A549 (cell line): ENCODE measurements at regions not wholly inside any gene's neighbourhood (a gene's known extent, or its start where the extent isn't known, plus 50 kb on each side); places are given as distances from the start of the nearest gene placed in this dataset.

Experiments used
- ATAC-seq, 2 experiments: fragments of 200-7000 bp in 1 of 2; fragments of >200 bp in 1 of 2; cut with Nextera tagmentation in 1 of 2; cut with Tn5 transposase in 1 of 2; 3 replicates each; pipeline versions ENCODE4 v1.8.0 to v1.9.1; 2018 to 2020; ENCODE audit warnings: mild to moderate bottlenecking in 1 of 2, moderate library complexity in 1 of 2
- CTCF ChIA-PET: fragments of 300-600 bp; sonication (Branson Sonifier 250); formaldehyde crosslinking; extraction: SDS; loops from one replicate; lab custom pipeline; 2021; ENCODE audit warnings: antibody characterized with exemption, inconsistent platforms; lab: Yijun Ruan, JAX
- POLR2A ChIA-PET: fragments of 350-600 bp; formaldehyde crosslinking; extraction: SDS; loops from one replicate; lab custom pipeline; 2021; ENCODE audit warnings: antibody characterized with exemption, inconsistent platforms; lab: Yijun Ruan, JAX
- DNase-seq, 2 experiments: peaks; one replicate each; pipeline versions ENCODE4 v3.0.0 to v3.0.0-alpha.2; 2011 to 2016; ENCODE audit warnings: low read depth in 1 of 2, low spot score in 1 of 2
- FAIRE-seq: peaks from 2 replicates; lab custom pipeline; 2011; peaks lifted over from hg19 to GRCh38; lab: Jason Lieb, UNC
- H3K27ac ChIP-seq, 2 experiments: fragments of >200 bp; sonication (Bioruptor Twin); formaldehyde crosslinking; 3 replicates each; pipeline ENCODE4 v1.5.1; 2016 to 2017
- H3K4me1 ChIP-seq: fragments of >200 bp; sonication (Bioruptor Twin); formaldehyde crosslinking; 3 replicates; pipeline ENCODE4 v1.6.1; 2016
- H3K4me2 ChIP-seq: fragments of >200 bp; sonication (Bioruptor Twin); formaldehyde crosslinking; 3 replicates; pipeline ENCODE4 v1.6.1; 2016
- H3K4me3 ChIP-seq: fragments of >200 bp; sonication (Bioruptor Twin); formaldehyde crosslinking; 3 replicates; pipeline ENCODE4 v1.5.1; 2016
- H3K9me3 ChIP-seq: fragments of >200 bp; sonication (Bioruptor Twin); formaldehyde crosslinking; 3 replicates; pipeline ENCODE4 v1.6.1; 2016
- BHLHE40 ChIP-seq: IDR thresholded peaks from 2 replicates; pipeline ENCODE4 v1.6.1; 2012; ENCODE audit warnings: low read depth, low read length, inconsistent platforms
- EHMT2 ChIP-seq: fragments of 200-600 bp; sonication (generic); IDR thresholded peaks from 2 replicates; pipeline ENCODE4 v1.6.1; 2016; ENCODE audit warnings: antibody characterized with exemption, low read depth, mild to moderate bottlenecking, moderate library complexity
- EP300 ChIP-seq, 2 experiments: fragments of >200 bp; sonication (Bioruptor Twin); formaldehyde crosslinking; IDR thresholded peaks; 2 replicates in 1 of 2; 3 replicates in 1 of 2; pipeline ENCODE4 v1.6.1; 2016 to 2017
- FOXS1 ChIP-seq: fragments of 250-450 bp; sonication (Bioruptor Pico); IDR thresholded peaks from 2 replicates; pipeline ENCODE4 v1.5.0; 2020; ENCODE audit warnings: mild to moderate bottlenecking, moderate library complexity
- GATA3 ChIP-seq: IDR thresholded peaks from 2 replicates; pipeline ENCODE4 v1.6.1; 2012; ENCODE audit warnings: borderline replicate concordance
- HOXA7 ChIP-seq: fragments of 250-450 bp; sonication (Bioruptor Pico); IDR thresholded peaks from 2 replicates; pipeline ENCODE4 v1.5.0; 2020; ENCODE audit warnings: mild to moderate bottlenecking, moderate library complexity
- KDM1A ChIP-seq: fragments of 200-600 bp; sonication (generic); IDR thresholded peaks from 2 replicates; pipeline ENCODE4 v1.6.1; 2016; ENCODE audit warnings: low read depth, mild to moderate bottlenecking
- KDM5A ChIP-seq: fragments of 200-600 bp; sonication (generic); IDR thresholded peaks from 2 replicates; pipeline ENCODE4 v1.6.1; 2016; ENCODE audit warnings: antibody characterized with exemption, mild to moderate bottlenecking
- MAFK ChIP-seq: fragments of 450-650 bp; IDR thresholded peaks from 2 replicates; pipeline ENCODE4 v1.6.1; 2014; ENCODE audit not compliant: partially characterized antibody
- NFE2L2 ChIP-seq: fragments of 150-350 bp; conservative IDR thresholded peaks from 2 replicates; pipeline ENCODE4 v1.6.1; 2014; ENCODE audit warnings: low read length
- PHF8 ChIP-seq: fragments of 200-600 bp; sonication (generic); IDR thresholded peaks from 2 replicates; pipeline ENCODE4 v1.6.1; 2016; ENCODE audit warnings: low read depth, mild to moderate bottlenecking, antibody characterized with exemption, moderate library complexity, borderline replicate concordance
- POLR2A ChIP-seq: IDR thresholded peaks from 2 replicates; pipeline ENCODE4 v1.6.1; 2012; ENCODE audit warnings: mild to moderate bottlenecking, low read length
- POLR2AphosphoS2 ChIP-seq: conservative IDR thresholded peaks from 2 replicates; pipeline ENCODE4 v1.6.1; 2012; ENCODE audit warnings: low read length, improper control_type of control experiment, inconsistent platforms
- RAD21 ChIP-seq, 2 experiments: fragments of >200 bp in 1 of 2; sonication (Bioruptor Twin) in 1 of 2; formaldehyde crosslinking in 1 of 2; IDR thresholded peaks in 1 of 2; conservative IDR thresholded peaks in 1 of 2; 2 replicates in 1 of 2; 3 replicates in 1 of 2; pipeline ENCODE4 v1.6.1; 2012 to 2018; ENCODE audit warnings: inconsistent platforms in 1 of 2
- RCOR1 ChIP-seq: fragments of 150-350 bp; IDR thresholded peaks from 2 replicates; pipeline ENCODE4 v1.6.1; 2014; ENCODE audit warnings: antibody characterized with exemption, low read length, low read depth
- RFX5 ChIP-seq: fragments of 450-650 bp; IDR thresholded peaks from 2 replicates; pipeline ENCODE4 v1.7.1; 2014; ENCODE audit warnings: antibody characterized with exemption, mild to moderate bottlenecking, moderate library complexity
- RNF2 ChIP-seq: fragments of 200-600 bp; sonication (generic); IDR thresholded peaks from 2 replicates; pipeline ENCODE4 v1.6.1; 2016; ENCODE audit warnings: low read depth, mild to moderate bottlenecking, antibody characterized with exemption, moderate library complexity, borderline replicate concordance
- SMC3 ChIP-seq: fragments of >200 bp; sonication (Bioruptor Twin); formaldehyde crosslinking; IDR thresholded peaks from 3 replicates; pipeline ENCODE4 v1.6.1; 2018; ENCODE audit warnings: inconsistent platforms
- TP53 ChIP-seq: fragments of 250-450 bp; sonication (Bioruptor Pico); IDR thresholded peaks from 2 replicates; pipeline ENCODE4 v1.5.0; 2021; ENCODE audit warnings: mild to moderate bottlenecking, moderate library complexity
- ZNF302 ChIP-seq: fragments of 250-450 bp; sonication (Bioruptor Pico); IDR thresholded peaks from 2 replicates; pipeline ENCODE4 v1.9.0; 2021; ENCODE audit warnings: inconsistent platforms, mild to moderate bottlenecking, moderate library complexity
- ZSCAN20 ChIP-seq: fragments of 250-450 bp; sonication (Bioruptor Pico); IDR thresholded peaks from 2 replicates; pipeline ENCODE4 v1.8.0; 2022; ENCODE audit warnings: mild to moderate bottlenecking, moderate library complexity
- WGBS: methylation state at CpG from one replicate; pipeline ENCODE4 v1.1.6; 2017; ENCODE audit errors: missing lambda C conversion rate; 5-methylcytosine and 5-hydroxymethylcytosine counted together
- TF ChIP-seq, protein P1 (sequence below): fragments of >200 bp; sonication (Bioruptor Twin); formaldehyde crosslinking; IDR thresholded peaks from 3 replicates; pipeline ENCODE4 v1.6.1; 2016
- TF ChIP-seq, protein P2 (sequence below): IDR thresholded peaks from 2 replicates; pipeline ENCODE4 v1.6.1; 2012
- TF ChIP-seq, protein P3 (sequence below): fragments of >200 bp; sonication (Bioruptor Twin); formaldehyde crosslinking; IDR thresholded peaks from 3 replicates; pipeline ENCODE4 v1.5.1; 2016

- TF ChIP-seq RNF2 (no peak), RAD21 (conservative IDR thresholded peaks at IDR 0.05 in 1 of 2, IDR thresholded peaks at IDR 0.05 in 1 of 2) (no peak), POLR2AphosphoS2 (no peak), EHMT2 (no peak), PHF8 (no peak), HOXA7 (CRISPR knock-in tag) (no peak), GATA3 (no peak), TP53 (no peak)
These were observed 140.5 kb upstream of the IRX4 start (continued) for GRCh38 chr5:2023196-2023595.

DNA sequence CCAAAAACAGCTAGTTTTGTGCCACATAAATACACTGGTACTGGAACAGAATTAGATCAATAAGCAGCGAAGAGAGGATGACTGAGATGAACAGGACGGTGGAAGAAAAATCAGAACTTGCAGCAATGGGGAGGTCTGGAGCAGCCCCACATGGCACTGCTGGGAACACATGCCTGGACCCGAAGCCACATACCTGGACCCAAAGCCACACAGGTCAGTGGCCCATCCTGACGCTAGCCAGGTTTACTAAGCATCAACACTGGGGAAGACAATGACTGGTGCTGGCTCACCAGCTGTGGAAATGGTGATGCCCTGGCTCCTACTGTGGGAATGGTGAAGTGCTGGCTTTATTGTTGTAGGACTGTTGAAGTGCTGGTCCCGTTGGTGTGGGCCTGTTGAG is 139.7 kb upstream of the IRX4 start:
- TF ChIP-seq RCOR1 (no peak), EP300 (IDR thresholded peaks at IDR 0.05) (no peak), TP53 (no peak), SMC3 (no peak), KDM1A (no peak), PHF8 (no peak), FOXS1 (CRISPR knock-in tag) (no peak), BHLHE40 (no peak), ZNF302 (no peak), RFX5 (no peak), KDM5A (no peak), ZSCAN20 (CRISPR knock-in tag) (no peak), MAFK (no peak), NFE2L2 (no peak), HOXA7 (CRISPR knock-in tag) (no peak), POLR2A (no peak), GATA3 (no peak)
- TF ChIP-seq, protein P1, sequence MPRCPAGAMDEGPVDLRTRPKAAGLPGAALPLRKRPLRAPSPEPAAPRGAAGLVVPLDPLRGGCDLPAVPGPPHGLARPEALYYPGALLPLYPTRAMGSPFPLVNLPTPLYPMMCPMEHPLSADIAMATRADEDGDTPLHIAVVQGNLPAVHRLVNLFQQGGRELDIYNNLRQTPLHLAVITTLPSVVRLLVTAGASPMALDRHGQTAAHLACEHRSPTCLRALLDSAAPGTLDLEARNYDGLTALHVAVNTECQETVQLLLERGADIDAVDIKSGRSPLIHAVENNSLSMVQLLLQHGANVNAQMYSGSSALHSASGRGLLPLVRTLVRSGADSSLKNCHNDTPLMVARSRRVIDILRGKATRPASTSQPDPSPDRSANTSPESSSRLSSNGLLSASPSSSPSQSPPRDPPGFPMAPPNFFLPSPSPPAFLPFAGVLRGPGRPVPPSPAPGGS: no peak
- TF ChIP-seq, protein P2, sequence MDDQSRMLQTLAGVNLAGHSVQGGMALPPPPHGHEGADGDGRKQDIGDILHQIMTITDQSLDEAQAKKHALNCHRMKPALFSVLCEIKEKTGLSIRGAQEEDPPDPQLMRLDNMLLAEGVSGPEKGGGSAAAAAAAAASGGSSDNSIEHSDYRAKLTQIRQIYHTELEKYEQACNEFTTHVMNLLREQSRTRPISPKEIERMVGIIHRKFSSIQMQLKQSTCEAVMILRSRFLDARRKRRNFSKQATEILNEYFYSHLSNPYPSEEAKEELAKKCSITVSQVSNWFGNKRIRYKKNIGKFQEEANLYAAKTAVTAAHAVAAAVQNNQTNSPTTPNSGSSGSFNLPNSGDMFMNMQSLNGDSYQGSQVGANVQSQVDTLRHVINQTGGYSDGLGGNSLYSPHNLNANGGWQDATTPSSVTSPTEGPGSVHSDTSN: no peak
- TF ChIP-seq, protein P3, sequence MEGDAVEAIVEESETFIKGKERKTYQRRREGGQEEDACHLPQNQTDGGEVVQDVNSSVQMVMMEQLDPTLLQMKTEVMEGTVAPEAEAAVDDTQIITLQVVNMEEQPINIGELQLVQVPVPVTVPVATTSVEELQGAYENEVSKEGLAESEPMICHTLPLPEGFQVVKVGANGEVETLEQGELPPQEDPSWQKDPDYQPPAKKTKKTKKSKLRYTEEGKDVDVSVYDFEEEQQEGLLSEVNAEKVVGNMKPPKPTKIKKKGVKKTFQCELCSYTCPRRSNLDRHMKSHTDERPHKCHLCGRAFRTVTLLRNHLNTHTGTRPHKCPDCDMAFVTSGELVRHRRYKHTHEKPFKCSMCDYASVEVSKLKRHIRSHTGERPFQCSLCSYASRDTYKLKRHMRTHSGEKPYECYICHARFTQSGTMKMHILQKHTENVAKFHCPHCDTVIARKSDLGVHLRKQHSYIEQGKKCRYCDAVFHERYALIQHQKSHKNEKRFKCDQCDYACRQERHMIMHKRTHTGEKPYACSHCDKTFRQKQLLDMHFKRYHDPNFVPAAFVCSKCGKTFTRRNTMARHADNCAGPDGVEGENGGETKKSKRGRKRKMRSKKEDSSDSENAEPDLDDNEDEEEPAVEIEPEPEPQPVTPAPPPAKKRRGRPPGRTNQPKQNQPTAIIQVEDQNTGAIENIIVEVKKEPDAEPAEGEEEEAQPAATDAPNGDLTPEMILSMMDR: no peak
- H3K4me2 ChIP-seq: no peak overlapping the region
- DNase-seq: no peak
- ChIA-PET POLR2A (no interaction called here), CTCF (interaction anchor here (1.3 kb wide), 1 partner anchor 13 kb away, joined by 3 read pairs; no protein-coding TSS in a partner anchor)
- no peaks in the 10 kb centered on the region for H3K9me3 ChIP-seq
- no peak overlapping the region for H3K27ac ChIP-seq
- 8% methylated on average over 5 of the region's 5 CpGs for WGBS
- no peak for ATAC-seq
- H3K4me1 ChIP-seq: no peaks in the 10 kb centered on the region
- no peak overlapping the region for H3K4me3 ChIP-seq
- no peak for FAIRE-seq
